Ovary (tissue), 3 donors: ENCODE measurements at regions not wholly inside any gene's neighbourhood (a gene's known extent, or its start where the extent isn't known, plus 50 kb on each side); places are given as distances from the start of the nearest gene placed in this dataset.

ENCODE experiments used
- CTCF ChIP-seq, 3 donors: fragments of 450-650 bp in 2 of 3; fragments of 200-600 bp in 1 of 3; IDR thresholded peaks; one replicate each; pipeline versions ENCODE4 v1.5.1 to v1.8.0; 2016 to 2022; ENCODE audit warnings: antibody characterized with exemption in 3 of 3, mild to moderate bottlenecking in 1 of 3
- EP300 ChIP-seq: sonication (generic); formaldehyde crosslinking; IDR thresholded peaks from one replicate; pipeline ENCODE4 v1.6.1; 2017; ENCODE audit warnings: antibody characterized with exemption
- POLR2A ChIP-seq: fragments of 450-650 bp; IDR thresholded peaks from one replicate; pipeline ENCODE4 v1.6.1; 2017; ENCODE audit warnings: antibody characterized with exemption, mild to moderate bottlenecking, moderate library complexity
- donor health status: DM: no; HTN: no; CAD: no.

GRCh38 chr6:165732696-165733488 is 69.9 kb upstream of the PDE10A start:
- no peak for TF ChIP-seq CTCF (IDR thresholded peaks at IDR 0.05)
- no peak for TF ChIP-seq POLR2A
- TF ChIP-seq EP300, result no peak
